ENCODE measurements at regions not wholly inside any gene's neighbourhood (a gene's known extent, or its start where the extent isn't known, plus 50 kb on each side); places are given as distances from the start of the nearest gene placed in this dataset.

- TF ChIP-seq CTCF (IDR thresholded peaks at IDR 0.05) (no peak), POLR2A (IDR thresholded peaks at IDR 0.05) (no peak)
Observed at GRCh38 chr4:57639561-57640382, 529.6 kb upstream of the IGFBP7 start.
